Neutrophil (primary cell): ENCODE measurements at regions not wholly inside any gene's neighbourhood (a gene's known extent, or its start where the extent isn't known, plus 50 kb on each side); places are given as distances from the start of the nearest gene placed in this dataset.

Experiments used
- H3K27ac ChIP-seq: fragments of 200-600 bp; sonication (generic); 2 replicates; pipeline ENCODE4 v1.5.1; 2016; ENCODE audit warnings: mild to moderate bottlenecking, moderate library complexity
- H3K27me3 ChIP-seq: fragments of 200-600 bp; sonication (generic); 2 replicates; pipeline ENCODE4 v1.6.0; 2016; ENCODE audit warnings: mild to moderate bottlenecking
- H3K36me3 ChIP-seq: fragments of 200-600 bp; sonication (generic); 2 replicates; pipeline ENCODE4 v1.5.1; 2017
- H3K4me1 ChIP-seq, 2 experiments: fragments of 200-600 bp in 1 of 2; sonication (generic) in 1 of 2; 1 replicate in 1 of 2; 2 replicates in 1 of 2; pipeline versions ENCODE4 v1.5.1 to v1.6.1; 2013 to 2016; ENCODE audit warnings: low read depth in 1 of 2, low read length in 1 of 2, mild to moderate bottlenecking in 1 of 2, moderate library complexity in 1 of 2; ENCODE audit not compliant: control insufficient read depth in 1 of 2, insufficient read depth in 1 of 2
- H3K4me3 ChIP-seq, 2 experiments: fragments of 200-600 bp in 1 of 2; sonication (generic) in 1 of 2; 1 replicate in 1 of 2; 2 replicates in 1 of 2; pipeline ENCODE4 v1.5.1; 2013 to 2016; ENCODE audit warnings: low read depth in 1 of 2, low read length in 1 of 2, mild to moderate bottlenecking in 1 of 2, moderate library complexity in 1 of 2
- H3K9me3 ChIP-seq: fragments of 200-600 bp; sonication (generic); 2 replicates; pipeline ENCODE4 v1.5.1; 2016
- TF ChIP-seq, protein P1 (sequence below): fragments of 200-600 bp; sonication (generic); IDR thresholded peaks from 2 replicates; pipeline ENCODE4 v1.5.1; 2016; ENCODE audit warnings: antibody characterized with exemption

- no peaks in the 10 kb centered on the region for H3K27me3 ChIP-seq
- no peaks in the 10 kb centered on the region for H3K4me1 ChIP-seq
- TF ChIP-seq, protein P1, sequence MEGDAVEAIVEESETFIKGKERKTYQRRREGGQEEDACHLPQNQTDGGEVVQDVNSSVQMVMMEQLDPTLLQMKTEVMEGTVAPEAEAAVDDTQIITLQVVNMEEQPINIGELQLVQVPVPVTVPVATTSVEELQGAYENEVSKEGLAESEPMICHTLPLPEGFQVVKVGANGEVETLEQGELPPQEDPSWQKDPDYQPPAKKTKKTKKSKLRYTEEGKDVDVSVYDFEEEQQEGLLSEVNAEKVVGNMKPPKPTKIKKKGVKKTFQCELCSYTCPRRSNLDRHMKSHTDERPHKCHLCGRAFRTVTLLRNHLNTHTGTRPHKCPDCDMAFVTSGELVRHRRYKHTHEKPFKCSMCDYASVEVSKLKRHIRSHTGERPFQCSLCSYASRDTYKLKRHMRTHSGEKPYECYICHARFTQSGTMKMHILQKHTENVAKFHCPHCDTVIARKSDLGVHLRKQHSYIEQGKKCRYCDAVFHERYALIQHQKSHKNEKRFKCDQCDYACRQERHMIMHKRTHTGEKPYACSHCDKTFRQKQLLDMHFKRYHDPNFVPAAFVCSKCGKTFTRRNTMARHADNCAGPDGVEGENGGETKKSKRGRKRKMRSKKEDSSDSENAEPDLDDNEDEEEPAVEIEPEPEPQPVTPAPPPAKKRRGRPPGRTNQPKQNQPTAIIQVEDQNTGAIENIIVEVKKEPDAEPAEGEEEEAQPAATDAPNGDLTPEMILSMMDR = no peak
- H3K27ac ChIP-seq = no peak overlapping the region
- no peaks in the 10 kb centered on the region for H3K9me3 ChIP-seq
- H3K36me3 ChIP-seq = no peaks in the 10 kb centered on the region
- H3K4me3 ChIP-seq = no peak overlapping the region
Observed at GRCh38 chr1:196160066-196160795, 448.0 kb downstream of the KCNT2 start.

- H3K4me3 ChIP-seq = no peak overlapping the region
- no peaks in the 10 kb centered on the region for H3K36me3 ChIP-seq
- no peaks in the 10 kb centered on the region for H3K4me1 ChIP-seq
- TF ChIP-seq, protein P1 = no peak
- no peaks in the 10 kb centered on the region for H3K9me3 ChIP-seq
- H3K27me3 ChIP-seq = no peaks in the 10 kb centered on the region
- H3K27ac ChIP-seq = no peak overlapping the region
Observed at GRCh38 chr1:196155586-196155985, 452.7 kb downstream of the KCNT2 start.

GRCh38 chr1:196152975-196153374 is 455.3 kb downstream of the KCNT2 start:
- no peaks in the 10 kb centered on the region for H3K27me3 ChIP-seq
- no peak overlapping the region for H3K4me3 ChIP-seq
- no peak overlapping the region for H3K27ac ChIP-seq
- H3K36me3 ChIP-seq = no peaks in the 10 kb centered on the region
- no peaks in the 10 kb centered on the region for H3K9me3 ChIP-seq
- no peaks in the 10 kb centered on the region for H3K4me1 ChIP-seq
- TF ChIP-seq, protein P1 = no peak

GRCh38 chr1:196152086-196152485 is 456.2 kb downstream of the KCNT2 start:
- H3K4me3 ChIP-seq = no peak overlapping the region
- no peaks in the 10 kb centered on the region for H3K36me3 ChIP-seq
- TF ChIP-seq, protein P1 = no peak
- H3K27me3 ChIP-seq = no peaks in the 10 kb centered on the region
- H3K9me3 ChIP-seq = no peaks in the 10 kb centered on the region
- no peaks in the 10 kb centered on the region for H3K4me1 ChIP-seq
- H3K27ac ChIP-seq = no peak overlapping the region

DNA sequence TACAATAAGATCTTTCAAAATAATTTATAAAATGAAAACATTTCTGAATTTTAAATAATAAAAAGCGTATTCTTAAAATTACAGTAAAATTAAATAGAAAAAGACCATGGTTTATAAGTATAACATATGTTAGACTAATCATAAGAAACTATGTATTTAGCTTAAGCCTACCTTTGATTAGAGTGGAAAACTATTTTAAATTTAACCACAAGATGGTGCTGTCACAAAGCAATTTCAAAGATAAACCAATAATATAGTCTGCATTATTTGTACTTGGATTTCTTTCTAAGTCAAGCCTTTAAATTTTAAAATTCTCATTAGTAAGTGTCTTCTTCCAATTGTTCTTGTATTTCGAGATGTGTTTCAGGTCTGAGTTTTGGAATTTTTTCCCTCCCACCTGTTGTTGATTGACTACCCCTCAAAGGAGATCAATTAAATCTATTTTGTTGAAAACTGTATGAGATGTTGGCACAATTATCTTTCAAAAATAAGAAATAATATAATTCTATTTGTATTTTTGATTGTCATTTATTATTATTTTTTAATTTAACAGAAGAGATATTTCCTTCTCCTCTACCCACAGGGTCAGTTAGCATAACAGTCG is 459.8 kb downstream of the KCNT2 start:
- no peak overlapping the region for H3K4me3 ChIP-seq
- no peaks in the 10 kb centered on the region for H3K36me3 ChIP-seq
- no peaks in the 10 kb centered on the region for H3K9me3 ChIP-seq
- H3K4me1 ChIP-seq = no peaks in the 10 kb centered on the region
- H3K27me3 ChIP-seq = no peaks in the 10 kb centered on the region
- no peak overlapping the region for H3K27ac ChIP-seq
- TF ChIP-seq, protein P1 = no peak
